Breast epithelium (tissue), 3 donors: ENCODE measurements at regions not wholly inside any gene's neighbourhood (a gene's known extent, or its start where the extent isn't known, plus 50 kb on each side); places are given as distances from the start of the nearest gene placed in this dataset.

Experiments
- CTCF ChIP-seq, 3 donors: fragments of 450-650 bp; IDR thresholded peaks; one replicate each; pipeline ENCODE4 v1.5.1; 2016 to 2017; ENCODE audit warnings: antibody characterized with exemption in 3 of 3, mild to moderate bottlenecking in 3 of 3, moderate library complexity in 3 of 3
- POLR2AphosphoS5 ChIP-seq, 3 donors: sonication (generic); formaldehyde crosslinking; IDR thresholded peaks; one replicate each; pipeline ENCODE4 v1.6.1; 2017; ENCODE audit warnings: antibody characterized with exemption in 3 of 3

GRCh38 chr21:14319805-14320204 is 63.1 kb downstream of the HSPA13 start:
- TF ChIP-seq CTCF (IDR thresholded peaks at IDR 0.05), result no peak
- no peak for TF ChIP-seq POLR2AphosphoS5 (IDR thresholded peaks at IDR 0.05)
